MV-4-11 (cell line): ENCODE measurements at regions not wholly inside any gene's neighbourhood (a gene's known extent, or its start where the extent isn't known, plus 50 kb on each side); places are given as distances from the start of the nearest gene placed in this dataset.

Source experiments
- DNase-seq: peaks from one replicate; lab custom pipeline; 2025; lab: John Stamatoyannopoulos, UW

DNA sequence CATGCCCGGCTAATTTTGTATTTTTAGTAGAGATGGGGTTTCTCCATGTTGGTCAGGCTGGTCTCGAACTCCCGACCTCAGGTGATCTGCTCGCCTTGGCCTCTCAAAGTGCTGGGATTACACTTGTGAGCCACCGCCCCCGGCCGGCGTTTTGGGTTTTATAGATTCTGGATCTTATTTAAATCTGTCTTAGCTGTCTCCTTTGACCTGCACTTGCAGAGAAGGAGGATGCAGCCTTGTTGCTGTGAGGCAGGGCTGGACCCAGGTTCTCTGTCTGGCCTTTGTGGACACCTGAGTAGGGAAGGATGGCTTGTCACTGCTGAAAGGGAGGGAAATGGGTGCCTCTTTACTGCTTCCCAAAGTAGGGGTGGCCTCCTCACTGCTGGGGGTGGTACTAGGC is 83.0 kb upstream of the HS6ST1 start:
- DNase-seq = no peak

DNA sequence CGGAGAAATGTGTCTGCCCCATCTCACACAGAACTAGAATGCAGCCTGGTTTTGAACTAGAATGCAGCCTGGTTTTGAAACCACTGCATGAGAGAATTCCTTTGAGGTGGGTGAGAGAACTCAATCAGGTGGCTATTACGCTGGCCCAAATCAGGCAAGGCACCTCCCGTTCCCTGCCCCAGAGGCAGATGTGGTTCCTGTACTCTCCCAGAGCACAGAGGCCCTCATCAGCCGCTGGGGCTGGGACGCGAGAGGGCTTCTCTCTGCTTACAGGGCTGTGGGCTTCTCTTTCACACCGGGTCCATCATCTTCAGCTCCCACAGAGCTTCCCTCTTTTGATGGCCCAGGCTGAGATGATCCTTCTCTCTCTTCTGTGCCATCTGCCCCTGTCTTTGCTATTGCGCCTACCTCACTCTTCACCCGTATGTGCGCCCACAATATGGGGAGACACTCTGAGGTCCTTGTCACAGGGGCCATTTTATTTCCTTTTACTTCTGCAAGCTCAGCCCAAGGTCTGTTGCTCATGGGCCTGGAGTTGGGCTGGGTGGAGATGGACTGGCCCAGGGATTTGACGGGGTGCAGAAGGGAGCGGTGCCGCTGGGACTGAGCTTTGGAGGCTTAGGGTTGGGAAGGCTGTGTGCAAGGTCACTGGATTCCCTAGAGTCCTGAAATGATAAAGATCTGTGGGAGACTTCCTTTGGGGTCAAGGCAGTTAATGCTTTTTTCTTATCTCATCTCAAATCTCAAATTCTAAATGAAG is 84.4 kb upstream of the HS6ST1 start:
- no peak for DNase-seq

DNA sequence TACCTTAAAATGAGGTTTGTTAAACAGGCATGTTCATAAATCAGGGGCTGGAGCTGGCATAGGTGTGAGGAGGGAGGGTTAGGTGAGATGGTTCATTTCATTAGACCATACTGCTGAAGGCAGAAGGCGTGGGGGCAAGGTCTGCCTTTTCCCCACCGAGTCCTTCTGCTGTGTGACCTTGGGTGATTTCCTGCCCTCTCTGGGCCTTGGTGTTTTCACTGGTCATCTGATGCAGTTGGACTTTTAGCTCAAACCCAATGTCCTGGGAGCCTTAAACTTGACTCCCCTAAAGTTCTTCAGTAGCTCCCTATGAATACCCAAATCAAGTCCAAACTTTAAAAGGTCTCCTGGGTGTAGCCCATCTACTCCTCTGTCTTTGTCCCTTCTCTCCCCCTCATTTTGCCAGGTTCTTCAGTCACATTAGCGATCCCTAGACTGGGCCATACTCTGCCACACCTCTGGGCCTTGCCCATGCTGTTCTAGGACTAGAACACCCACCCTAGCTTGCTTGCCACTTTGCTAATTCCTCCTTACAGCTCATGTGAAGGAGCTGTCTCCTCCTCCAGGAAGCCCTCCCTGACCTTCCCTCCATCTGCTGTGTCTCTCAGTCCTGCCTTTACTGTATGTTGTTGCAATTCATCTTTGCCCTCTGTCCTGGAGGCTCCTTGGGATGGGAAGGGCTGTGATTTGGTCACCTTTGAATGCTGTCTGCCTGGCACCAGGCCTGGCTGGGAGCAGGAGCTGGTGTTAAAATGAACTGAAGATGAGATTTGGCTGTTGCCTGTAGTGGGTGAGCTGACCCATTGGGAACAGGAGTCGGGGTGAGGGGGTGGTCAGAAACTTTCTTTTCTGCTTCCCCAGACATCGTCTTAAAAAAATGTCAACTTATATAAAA is 85.4 kb upstream of the HS6ST1 start:
- DNase-seq = no peak

DNA sequence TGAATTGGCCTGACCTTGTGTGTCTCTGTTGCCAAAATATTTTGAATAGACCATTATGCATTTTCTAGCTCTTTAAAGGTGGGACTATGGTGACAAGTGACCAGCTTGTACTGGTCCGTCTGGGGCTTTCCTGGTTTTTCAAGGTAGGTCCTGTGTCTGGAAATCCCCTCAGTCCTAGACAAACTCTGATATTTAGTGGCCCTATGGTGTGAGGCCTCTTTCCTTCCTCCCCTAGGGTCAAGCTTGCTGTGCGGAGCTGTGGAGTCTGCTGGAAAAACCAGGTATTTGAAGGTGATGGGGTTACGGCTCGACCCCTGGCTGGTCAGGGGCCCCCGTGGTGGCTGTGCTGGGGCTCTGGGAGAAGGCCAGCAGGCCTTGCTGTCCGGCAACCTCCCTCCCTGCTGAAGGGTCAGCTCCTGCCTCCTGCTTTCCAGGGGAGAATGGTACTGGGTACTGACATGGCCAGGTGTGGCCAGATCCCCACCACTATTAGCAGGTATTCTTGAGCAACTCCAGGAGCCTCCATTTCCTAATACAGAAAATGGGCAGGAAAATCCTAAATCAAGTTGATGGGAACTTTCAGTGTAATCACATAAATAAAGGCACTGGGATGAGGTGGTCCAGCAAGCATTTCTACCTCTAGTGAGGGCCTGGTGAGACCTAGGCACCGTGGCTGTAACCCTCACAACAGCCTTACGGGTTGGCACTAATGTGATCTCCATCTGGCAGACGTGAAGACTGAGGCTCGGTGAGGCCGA is 86.2 kb upstream of the HS6ST1 start:
- DNase-seq = no peak

DNA sequence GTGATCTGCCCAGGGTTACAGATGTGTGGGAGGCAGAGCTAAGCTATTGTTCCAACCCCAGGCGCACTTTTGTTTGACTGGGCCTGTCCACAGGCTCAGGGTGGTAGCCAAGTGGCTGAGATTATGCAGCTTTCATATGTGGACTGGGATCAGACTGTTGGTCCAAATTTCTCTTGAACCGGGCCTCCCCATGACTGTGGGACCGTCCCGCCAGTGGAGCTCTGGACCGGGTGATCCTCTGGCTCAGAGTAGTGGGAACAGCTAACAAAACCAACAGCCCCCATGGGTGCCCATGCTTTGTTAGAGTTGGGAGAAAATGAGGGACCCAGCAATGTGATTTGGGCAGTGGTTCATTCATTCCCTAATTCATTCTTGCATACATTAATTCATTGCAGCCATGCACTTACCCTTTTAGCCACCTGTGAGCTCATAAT is 86.8 kb upstream of the HS6ST1 start:
- DNase-seq = no peak

DNA sequence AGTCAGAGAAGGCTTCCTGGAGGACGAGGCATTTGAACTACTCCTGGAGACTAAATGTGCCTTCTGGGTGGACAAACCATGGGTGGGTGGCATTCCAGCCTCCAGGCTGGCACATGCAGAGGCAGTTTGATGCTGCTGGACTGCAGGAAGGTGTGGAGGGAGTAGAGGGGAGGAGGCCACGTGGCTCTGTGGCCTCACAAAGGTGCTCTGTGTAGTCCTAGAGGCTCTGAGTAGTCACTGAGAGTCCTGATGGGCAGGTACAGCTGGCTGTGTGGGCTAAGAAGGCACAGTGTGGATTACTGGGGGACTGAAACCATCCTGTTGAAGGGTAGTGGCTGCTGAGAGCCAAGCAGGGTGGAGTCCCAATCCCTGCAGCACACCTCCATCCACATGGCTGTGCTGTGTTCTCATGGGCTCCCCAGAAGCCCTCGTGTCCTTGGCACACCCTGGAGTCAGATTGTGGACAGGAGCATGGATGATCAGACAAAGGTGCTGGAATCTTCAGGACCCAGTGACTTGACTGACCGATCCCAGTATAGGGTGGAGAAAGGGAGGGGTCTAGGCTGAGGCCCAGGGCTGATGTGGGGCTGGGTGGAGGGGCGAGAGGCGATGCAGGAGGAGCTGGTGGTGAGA is 87.4 kb upstream of the HS6ST1 start:
- DNase-seq = no peak

DNA sequence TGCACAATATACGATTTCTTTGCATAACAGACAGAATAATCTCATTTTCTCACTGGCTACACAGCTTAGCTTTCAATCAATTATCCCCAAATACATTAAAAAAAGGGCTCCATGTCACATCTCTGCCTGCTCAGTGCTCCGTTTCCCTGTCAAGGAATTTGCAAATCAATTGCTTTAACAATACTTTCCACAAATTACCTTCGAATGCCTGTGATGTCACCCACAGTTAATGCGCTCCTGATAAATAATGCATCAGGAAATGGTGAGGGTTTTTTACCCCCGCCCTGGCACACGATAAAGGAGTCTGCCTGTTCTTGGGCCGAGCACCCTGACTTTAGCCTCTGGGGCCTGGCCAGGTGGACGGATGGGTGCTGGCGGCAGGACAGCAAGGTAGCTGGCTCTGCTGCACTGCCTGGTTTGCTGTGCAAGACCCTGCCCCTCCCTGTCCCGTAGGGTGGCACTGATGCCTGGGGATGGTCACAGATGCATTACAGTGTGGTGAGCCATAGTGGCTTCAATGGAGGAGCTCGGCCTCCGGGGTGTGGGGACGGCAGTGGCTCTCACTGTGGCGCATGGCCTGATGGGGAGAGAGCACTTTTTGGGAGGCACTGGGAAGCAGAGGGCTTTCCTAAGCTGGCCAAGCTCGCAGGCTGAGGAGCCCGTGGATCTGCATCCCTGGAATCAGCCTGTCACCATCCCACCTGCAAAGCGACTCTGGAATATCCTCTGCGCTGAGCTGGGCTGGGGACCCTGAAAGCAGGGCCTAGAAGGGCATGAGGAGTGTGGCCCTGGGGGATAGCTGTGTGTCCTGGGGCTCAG is 88.3 kb upstream of the HS6ST1 start:
- DNase-seq = no peak

DNA sequence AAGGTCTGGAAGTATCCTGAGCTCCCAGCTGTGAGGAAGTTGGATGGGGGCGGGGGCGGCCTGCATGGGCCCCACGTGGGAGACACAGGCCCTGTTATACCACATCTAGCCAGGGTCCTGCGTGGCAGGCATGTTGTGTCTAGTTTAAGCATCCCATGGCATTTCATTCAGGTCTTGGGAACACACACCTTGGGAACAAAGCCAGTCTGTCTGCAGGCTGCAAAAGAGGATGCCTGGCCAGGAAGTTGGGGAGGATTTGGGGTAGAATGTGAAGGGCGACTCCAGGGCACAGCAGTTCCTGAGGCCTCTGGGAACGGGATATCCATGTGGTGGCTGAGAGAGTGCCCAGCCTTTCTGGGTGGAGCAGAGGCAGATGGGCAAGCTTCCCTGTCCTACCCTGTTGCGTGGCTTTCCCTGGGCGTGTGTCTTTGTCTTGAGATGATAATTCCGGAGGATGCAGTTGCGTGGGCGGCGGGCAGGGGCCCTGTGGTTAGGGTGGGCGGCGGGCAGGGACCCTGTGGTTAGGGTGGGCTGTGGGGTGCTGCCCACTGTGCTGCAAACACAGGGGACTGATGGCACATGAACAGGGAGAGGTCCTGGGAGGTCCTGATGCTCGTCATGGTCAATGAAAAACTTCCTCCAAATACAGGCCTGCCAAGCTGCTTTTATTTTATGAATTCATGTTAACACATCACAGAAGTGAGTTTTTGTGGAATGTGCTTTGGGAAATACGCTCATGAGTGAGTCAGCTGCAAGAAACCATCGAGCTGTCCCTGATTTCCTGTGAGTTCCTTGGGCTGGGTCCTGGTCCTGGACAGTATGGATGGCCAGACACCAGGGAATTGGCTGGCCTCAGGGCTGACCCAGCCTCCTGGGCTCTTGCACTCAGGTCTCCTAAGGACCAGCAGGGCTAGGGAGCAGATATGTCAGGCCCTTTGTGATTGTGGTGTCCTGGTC is 90.0 kb upstream of the HS6ST1 start:
- DNase-seq = no peak

DNA sequence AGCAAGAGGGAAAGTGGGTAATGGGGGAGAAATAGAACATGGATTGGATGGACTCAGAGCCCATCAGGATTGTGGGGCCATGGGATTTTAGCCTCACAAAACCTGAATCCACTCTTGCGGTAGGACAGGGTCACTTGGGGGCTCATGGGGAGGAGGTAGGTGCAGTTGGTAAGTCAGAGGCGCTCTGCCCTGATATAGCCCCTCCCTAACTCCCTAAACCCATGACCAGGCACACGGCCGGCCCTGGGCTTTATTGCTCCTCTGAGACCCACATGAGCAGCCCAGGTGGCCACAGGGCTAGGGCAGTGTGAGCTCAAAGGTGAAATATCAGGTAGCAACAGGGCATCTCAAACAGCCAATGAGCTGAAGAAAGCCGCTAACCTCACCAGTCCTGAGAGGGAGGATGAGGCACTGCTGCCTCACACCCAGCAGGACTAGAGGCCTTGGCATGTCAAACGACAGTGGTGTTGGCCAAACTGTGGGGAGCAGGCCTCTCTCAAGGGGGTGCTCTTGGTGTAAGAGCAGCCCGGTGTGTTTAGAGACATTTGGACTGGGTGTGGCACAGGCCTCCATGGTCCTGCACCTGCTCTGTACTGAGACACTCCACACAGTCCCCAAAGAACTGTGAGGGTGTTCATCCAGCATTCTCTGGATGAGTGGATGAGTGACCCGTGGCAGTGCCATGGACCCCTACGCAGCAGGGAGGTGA is 90.8 kb upstream of the HS6ST1 start:
- DNase-seq = no peak

DNA sequence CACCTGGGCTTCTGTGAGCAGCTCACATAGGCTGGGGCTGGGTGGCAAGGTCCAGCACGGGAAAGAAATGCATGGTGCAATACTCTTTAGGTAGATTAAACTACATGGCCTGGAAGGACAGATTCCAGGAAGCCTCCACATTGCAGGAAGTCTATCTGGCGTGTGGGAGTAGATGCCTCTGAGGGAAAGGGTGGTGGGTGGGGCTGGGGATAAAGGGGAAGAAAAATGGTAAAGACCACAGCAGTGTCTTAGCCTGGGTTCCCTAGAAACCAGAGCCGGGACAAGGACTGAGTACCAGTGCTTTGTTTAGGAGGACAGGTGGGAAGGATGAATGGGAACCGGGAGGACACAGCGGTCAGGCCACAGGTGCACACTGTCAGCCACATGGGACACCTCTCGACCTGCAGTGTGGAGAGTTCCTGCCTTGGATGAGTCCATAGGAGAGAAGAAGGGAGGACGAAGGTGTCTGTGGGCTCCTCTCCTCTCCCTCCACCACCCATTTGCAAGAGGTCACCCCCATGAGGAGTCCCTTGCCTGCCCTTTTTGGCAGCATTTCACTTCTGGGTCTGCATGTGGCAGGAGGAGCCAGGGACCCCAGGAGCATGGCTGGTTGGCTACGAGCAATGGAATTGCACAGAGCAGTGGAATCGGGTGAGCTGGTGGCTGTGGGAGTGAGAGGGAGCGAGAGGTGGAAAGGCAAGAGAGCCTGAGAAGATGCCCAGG is 91.5 kb upstream of the HS6ST1 start:
- no peak for DNase-seq

DNA sequence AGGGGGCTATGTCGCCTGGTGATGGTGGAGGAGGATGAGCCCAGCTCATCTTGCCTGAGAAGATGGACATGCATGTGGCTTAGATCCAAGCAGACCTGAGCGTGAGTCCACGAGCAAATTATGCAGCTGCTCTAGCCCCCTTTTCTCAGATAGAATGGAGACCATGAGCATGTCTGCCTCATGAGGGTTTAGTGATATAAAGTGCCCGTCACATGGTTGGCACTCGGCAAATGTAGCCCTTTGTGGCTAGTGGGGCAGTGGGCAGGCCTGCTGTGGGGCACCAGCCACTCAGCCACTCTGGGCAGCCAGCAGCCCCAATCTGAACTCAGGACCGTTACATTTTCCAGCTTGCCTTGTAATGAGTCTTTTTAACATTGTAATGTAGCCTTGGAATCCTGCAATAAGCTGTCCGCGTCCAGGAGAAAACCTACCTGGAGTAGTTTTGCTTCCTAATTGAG is 92.1 kb upstream of the HS6ST1 start:
- no peak for DNase-seq

DNA sequence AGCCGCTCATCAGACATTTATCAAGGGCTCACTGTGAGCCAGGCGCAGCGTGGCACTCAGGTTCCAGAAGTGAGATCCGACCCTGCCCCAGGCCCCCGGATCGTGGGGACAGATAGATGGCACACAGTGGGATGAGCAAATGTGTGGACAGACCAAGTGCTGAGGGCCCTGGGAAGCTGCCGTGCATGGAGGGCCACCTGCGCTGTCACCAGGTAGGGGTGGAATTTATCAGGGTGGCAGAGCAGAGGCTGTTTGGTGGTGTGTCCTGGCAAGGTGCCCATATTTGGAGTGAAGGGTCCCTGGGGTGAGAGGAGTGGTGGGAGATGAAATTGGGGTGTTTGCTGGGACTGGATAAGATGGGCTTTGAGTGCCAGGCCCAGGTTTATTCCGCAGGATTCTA is 92.8 kb upstream of the HS6ST1 start:
- DNase-seq = no peak

DNA sequence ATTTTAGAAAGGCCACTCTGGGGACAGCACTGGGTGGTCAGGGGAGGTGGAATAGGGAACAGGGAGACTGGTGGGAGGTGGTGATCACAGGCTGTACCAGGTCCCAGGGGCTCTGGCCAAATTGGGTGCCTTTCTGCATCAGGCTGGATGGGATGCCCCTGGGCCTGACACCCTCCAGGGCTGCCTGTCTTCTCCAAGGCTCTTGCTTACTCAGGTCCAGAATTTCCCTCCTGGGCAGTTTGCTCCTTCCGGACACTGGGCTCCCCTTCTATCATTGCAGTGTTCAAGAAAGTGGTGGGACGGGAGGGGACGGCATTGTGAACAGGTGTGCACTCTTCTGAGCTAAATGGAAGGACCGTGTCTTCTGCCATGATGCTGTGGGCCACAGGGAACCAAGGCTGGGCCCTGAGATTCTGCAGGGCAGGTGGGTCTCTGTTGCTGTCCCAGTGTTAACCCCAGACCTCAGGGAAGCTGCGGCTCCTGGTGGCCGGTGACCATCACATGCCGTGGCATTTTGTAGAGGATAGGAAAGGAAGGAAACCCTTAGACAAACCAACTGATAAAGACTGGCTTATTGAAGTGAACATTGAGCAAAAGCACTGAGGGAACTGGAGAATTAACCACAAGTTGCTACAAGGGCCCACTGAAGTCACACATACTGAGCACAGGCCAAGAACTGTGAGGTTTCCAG is 93.7 kb upstream of the HS6ST1 start:
- DNase-seq = no peak

DNA sequence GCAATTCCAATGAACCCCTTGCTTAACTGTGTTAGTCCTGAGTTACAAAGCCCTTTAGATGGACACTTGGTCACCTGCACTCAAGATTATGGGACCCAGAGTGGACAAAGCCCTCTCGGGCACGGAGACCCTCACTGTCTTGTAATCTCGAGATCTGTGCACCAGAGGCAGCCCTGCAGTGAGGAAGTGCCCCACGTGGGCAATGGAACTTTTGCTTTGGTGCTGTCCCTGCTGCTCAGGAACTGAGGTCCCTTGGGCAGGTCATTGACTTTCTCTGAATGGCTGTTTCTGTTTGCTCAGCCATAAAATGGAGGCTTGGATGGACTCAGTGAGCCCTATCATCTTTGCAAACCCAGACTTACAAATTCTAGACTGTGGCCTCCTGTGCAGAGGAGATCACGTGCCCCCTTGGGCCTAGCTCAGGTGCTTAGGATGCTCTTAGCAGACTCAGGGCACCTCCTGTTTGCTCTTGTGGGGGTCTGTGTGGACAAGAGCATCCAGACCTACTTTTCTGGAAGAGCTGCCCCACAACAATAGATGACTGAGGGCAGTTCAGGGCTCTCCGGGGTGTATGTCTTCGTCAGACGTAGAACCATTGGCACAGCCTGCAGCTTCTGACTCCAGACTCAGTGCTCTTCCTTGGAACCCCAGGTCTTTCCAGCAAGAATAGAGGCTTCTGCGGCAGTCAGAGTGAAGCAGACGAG is 94.5 kb upstream of the HS6ST1 start:
- no peak for DNase-seq

DNA sequence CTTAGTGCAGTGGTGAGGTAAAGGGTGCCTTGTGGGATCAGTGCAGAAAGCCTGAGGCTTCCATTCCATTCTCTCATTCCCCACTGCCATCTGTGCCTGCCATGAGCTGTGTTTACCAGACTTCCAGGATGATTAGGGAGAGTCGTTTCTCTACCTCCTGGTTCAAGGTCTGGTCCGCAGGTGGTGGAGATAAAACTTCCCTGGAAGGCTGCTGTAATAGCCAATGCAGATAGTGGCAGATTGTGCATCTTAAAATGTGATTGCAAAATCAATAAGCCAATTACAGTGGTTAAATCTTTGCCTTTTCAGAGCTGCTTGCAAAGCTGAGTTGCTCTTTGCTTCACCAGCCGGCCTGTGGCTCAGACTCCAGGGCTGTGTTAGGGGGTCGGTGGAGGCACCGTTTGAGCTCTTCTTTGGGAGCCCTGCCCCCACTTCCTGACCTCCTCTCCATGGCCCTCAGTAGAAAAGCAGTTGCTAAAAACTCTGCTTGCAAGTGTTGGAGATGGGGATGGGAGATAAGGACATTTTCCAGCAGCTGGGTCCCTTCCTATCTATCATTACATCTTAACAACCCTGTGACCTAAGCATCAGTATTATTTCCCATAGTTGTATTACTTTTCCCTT is 95.2 kb upstream of the HS6ST1 start:
- DNase-seq = no peak

DNA sequence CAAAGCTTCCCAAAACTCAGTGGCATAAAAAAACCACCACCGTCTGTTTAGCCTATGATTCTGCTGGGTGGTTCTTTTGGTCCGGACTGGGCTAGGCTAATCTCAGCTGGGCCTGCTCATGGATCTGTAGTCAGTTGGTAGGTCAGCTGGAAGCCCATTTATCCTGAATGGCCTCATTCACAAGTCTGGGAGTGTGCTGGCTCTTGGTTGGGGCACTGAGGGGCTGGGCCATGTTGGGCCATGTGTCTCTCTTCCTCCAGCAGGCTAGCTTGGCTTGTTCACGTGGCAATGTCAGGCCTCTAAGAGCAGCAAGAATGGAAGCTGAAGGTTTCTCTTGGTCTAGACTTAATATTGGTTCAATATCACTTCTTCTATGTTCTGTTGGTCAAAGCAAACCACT is 95.7 kb upstream of the HS6ST1 start:
- DNase-seq = no peak
